BE2C (cell line): ENCODE measurements at regions not wholly inside any gene's neighbourhood (a gene's known extent, or its start where the extent isn't known, plus 50 kb on each side); places are given as distances from the start of the nearest gene placed in this dataset.

ENCODE experiments used
- DNase-seq: peaks from one replicate; pipeline ENCODE4 v3.0.0-alpha.2; 2020
- H3K27me3 ChIP-seq: fragments of 250-450 bp; sonication (Bioruptor Pico); 2 replicates; pipeline ENCODE4 v1.5.1; 2020; ENCODE audit warnings: mild to moderate bottlenecking
- H3K36me3 ChIP-seq: fragments of 250-450 bp; sonication (Bioruptor Pico); 2 replicates; pipeline ENCODE4 v1.5.1; 2020; ENCODE audit warnings: mild to moderate bottlenecking
- H3K4me1 ChIP-seq: fragments of 250-450 bp; sonication (Bioruptor Pico); 2 replicates; pipeline ENCODE4 v1.5.1; 2020
- H3K4me3 ChIP-seq: 2 replicates; pipeline ENCODE4 v1.5.1; 2011; ENCODE audit warnings: low read depth, low read length
- H3K9me3 ChIP-seq: fragments of 250-450 bp; sonication (Bioruptor Pico); 2 replicates; pipeline ENCODE4 v1.5.1; 2020
- TF ChIP-seq, protein P1 (sequence below): IDR thresholded peaks from 2 replicates; pipeline ENCODE4 v1.5.1; 2012; ENCODE audit warnings: mild to moderate bottlenecking, low read depth, low read length

GRCh38 chr17:53273126-53273525, 549.6 kb upstream of the KIF2B start:
- TF ChIP-seq, protein P1, sequence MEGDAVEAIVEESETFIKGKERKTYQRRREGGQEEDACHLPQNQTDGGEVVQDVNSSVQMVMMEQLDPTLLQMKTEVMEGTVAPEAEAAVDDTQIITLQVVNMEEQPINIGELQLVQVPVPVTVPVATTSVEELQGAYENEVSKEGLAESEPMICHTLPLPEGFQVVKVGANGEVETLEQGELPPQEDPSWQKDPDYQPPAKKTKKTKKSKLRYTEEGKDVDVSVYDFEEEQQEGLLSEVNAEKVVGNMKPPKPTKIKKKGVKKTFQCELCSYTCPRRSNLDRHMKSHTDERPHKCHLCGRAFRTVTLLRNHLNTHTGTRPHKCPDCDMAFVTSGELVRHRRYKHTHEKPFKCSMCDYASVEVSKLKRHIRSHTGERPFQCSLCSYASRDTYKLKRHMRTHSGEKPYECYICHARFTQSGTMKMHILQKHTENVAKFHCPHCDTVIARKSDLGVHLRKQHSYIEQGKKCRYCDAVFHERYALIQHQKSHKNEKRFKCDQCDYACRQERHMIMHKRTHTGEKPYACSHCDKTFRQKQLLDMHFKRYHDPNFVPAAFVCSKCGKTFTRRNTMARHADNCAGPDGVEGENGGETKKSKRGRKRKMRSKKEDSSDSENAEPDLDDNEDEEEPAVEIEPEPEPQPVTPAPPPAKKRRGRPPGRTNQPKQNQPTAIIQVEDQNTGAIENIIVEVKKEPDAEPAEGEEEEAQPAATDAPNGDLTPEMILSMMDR = no peak
- H3K9me3 ChIP-seq = no peaks in the 10 kb centered on the region
- H3K36me3 ChIP-seq = no peaks in the 10 kb centered on the region
- no peaks in the 10 kb centered on the region for H3K27me3 ChIP-seq
- H3K4me3 ChIP-seq = no peak overlapping the region
- no peak for DNase-seq
- peaks cover 4% of the 10 kb centered on the region; the same call in 1 of the 2 replicates for H3K4me1 ChIP-seq

DNA sequence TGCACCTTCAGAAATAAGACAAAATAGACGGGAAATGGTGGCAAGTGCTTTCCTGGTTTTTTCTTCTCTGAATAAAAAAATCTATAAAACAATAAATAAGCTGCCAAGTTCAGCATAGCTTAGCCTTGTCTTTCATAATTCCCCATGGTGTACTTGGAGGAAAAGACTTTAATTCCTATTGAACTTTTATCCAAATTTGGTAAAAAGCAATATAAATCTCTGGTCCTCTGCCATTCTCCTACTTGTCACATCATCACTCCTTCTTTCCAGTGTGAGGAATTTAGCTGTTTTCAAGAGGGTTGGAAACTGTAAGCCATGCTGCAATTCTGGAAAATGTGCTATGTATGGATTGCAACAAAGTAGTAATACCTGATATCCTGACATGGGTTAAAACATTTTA, 551.8 kb upstream of the KIF2B start:
- no peaks in the 10 kb centered on the region for H3K9me3 ChIP-seq
- no peak overlapping the region for H3K4me3 ChIP-seq

DNA sequence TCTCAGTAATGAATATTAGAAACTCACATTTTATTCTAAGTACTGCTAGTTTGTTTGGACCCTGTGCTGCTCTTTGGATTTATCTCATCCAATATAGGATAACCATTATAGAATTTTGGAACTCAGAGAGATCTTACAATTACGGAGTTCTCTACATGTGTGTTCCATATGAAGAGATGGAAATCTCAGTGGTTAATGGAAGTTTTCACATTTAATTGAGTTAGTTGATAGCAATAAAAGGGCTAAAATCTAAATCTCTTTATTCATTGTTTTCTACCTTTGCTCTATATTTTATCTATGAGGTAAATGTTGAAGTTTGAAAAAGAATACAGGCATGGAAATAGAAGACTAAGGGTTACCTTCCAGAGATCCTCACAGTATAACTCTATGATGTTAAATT, 558.0 kb upstream of the KIF2B start:
- H3K4me1 ChIP-seq = peaks cover 4% of the 10 kb centered on the region

More for the DNA sequence above, 551.8 kb upstream of the KIF2B start:
- no peaks in the 10 kb centered on the region for H3K27me3 ChIP-seq
- TF ChIP-seq, protein P1 = no peak
- peaks cover 4% of the 10 kb centered on the region; the same call in 1 of the 2 replicates for H3K4me1 ChIP-seq
- DNase-seq = no peak
- H3K36me3 ChIP-seq = no peaks in the 10 kb centered on the region

GRCh38 chr17:53253956-53254597, 568.6 kb upstream of the KIF2B start:
- DNase-seq = no peak
- H3K4me3 ChIP-seq = no peak overlapping the region
- H3K4me1 ChIP-seq = no peaks in the 10 kb centered on the region
- TF ChIP-seq, protein P1 = no peak
- no peaks in the 10 kb centered on the region for H3K9me3 ChIP-seq
- no peaks in the 10 kb centered on the region for H3K36me3 ChIP-seq
- H3K27me3 ChIP-seq = no peaks in the 10 kb centered on the region

More for the DNA sequence above, 558.0 kb upstream of the KIF2B start:
- TF ChIP-seq, protein P1 = no peak
- no peaks in the 10 kb centered on the region for H3K36me3 ChIP-seq
- no peaks in the 10 kb centered on the region for H3K9me3 ChIP-seq
- DNase-seq = no peak
- H3K4me3 ChIP-seq = no peak overlapping the region
- no peaks in the 10 kb centered on the region for H3K27me3 ChIP-seq

- no peak for DNase-seq
- Histone ChIP-seq H3K4me3 (no peak overlapping the region), H3K4me1 (no peaks in the 10 kb centered on the region), H3K9me3 (no peaks in the 10 kb centered on the region), H3K27me3 (no peaks in the 10 kb centered on the region), H3K36me3 (no peaks in the 10 kb centered on the region)
- TF ChIP-seq, protein P1 = no peak
Measured at GRCh38 chr17:53249036-53249435, 573.7 kb upstream of the KIF2B start.

GRCh38 chr17:53234138-53234537, 588.6 kb upstream of the KIF2B start:
- TF ChIP-seq, protein P1 = no peak
- Histone ChIP-seq H3K27me3 (no peaks in the 10 kb centered on the region), H3K9me3 (no peaks in the 10 kb centered on the region), H3K4me1 (no peaks in the 10 kb centered on the region), H3K36me3 (no peaks in the 10 kb centered on the region), H3K4me3 (no peak overlapping the region)
- no peak for DNase-seq
